IPS-20b (cell line): ENCODE measurements at regions not wholly inside any gene's neighbourhood (a gene's known extent, or its start where the extent isn't known, plus 50 kb on each side); places are given as distances from the start of the nearest gene placed in this dataset.
A peak's percentile ranks its signal among the peaks of the same experiment; 100 is the strongest.

ENCODE experiments used
- H3K27ac ChIP-seq: one replicate; pipeline ENCODE4 v1.5.1; 2013; ENCODE audit warnings: low read length
- H3K27me3 ChIP-seq: 2 replicates; pipeline ENCODE4 v1.6.1; 2013; ENCODE audit warnings: mild to moderate bottlenecking, low read length, inconsistent platforms; ENCODE audit not compliant: insufficient read depth
- H3K36me3 ChIP-seq: 2 replicates; pipeline ENCODE4 v1.6.1; 2013; ENCODE audit warnings: low read depth, mild to moderate bottlenecking, inconsistent platforms, low read length, moderate library complexity; ENCODE audit not compliant: insufficient read depth
- H3K4me1 ChIP-seq: 2 replicates; pipeline ENCODE4 v1.6.1; 2013; ENCODE audit warnings: mild to moderate bottlenecking, control low read depth, inconsistent platforms, low read length, moderate library complexity; ENCODE audit not compliant: insufficient read depth
- H3K4me3 ChIP-seq: 2 replicates; pipeline ENCODE4 v1.5.1; 2013; ENCODE audit warnings: mild to moderate bottlenecking, low read length, inconsistent platforms
- H3K9ac ChIP-seq: 2 replicates; pipeline ENCODE4 v1.6.1; 2013; ENCODE audit warnings: low read depth, mild to moderate bottlenecking, inconsistent platforms, low read length, moderate library complexity
- H3K9me3 ChIP-seq: 2 replicates; pipeline ENCODE4 v1.6.1; 2013; ENCODE audit warnings: mild to moderate bottlenecking, low read depth, low read length, inconsistent platforms; ENCODE audit not compliant: insufficient read depth

DNA sequence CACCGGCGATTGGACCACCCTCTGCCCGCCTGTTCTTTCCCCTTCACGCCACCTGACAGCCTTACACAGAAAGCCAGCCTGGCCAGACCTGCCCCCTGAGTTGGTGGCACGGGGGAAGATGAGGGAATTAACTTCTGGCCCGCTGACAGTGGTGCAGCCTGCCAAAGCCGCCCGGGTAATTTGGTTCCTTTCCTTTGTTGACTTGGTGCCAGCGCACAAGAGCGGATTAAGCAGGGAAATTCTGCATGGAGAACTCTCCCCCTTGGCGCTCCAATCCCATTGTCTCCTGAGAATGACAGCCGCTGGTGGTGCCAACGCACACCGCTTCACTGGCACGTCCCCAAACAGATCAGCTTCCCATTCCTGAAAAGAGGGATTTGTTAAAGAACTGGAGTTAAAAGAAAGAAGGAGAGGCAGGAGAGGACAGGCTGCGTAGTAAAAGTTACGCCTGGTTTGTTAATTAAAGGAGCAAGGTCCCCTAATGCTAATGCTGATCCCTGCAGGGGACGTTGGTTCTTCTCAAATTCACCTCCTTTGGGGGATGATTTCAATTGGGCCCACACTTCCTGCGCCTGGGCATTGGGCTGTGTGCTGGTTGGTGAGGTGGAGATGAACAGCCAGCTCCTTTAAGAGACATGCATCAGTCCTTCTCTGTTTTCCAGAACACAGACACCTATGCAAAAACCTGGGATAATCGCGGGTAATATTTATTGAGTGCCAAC, 286.8 kb downstream of the MYCN start:
- H3K4me3 ChIP-seq = no peak overlapping the region; the same call in 1 of the 2 replicates
- peaks cover 11% of the 10 kb centered on the region; the same call in 1 of the 2 replicates for H3K4me1 ChIP-seq
- H3K27ac ChIP-seq = no peak overlapping the region
- H3K36me3 ChIP-seq = no peaks in the 10 kb centered on the region
- H3K9me3 ChIP-seq = no peaks in the 10 kb centered on the region
- H3K27me3 ChIP-seq = no peaks in the 10 kb centered on the region
- H3K9ac ChIP-seq = no peak overlapping the region

DNA sequence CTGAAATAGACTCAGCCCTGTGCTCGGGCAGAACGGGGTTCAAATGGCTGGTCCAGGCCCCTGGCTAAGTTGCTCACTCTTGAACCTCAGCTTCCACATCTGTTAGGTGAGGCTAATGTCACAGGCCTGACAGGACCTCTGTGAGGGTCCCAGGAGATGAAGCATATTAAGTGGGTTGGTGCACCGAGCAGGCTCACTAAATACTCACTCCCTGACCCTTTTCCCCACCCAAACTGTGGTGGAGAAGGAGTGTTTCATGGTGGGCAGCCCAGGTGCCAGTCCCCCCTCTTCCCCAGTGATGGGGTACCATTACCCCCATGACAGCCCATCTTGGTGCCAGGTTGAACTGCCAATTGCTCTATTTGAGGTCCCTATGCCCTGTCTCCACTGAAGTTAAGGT, 286.0 kb downstream of the MYCN start:
- H3K4me3 ChIP-seq = no peak overlapping the region
- H3K27me3 ChIP-seq = no peaks in the 10 kb centered on the region

DNA sequence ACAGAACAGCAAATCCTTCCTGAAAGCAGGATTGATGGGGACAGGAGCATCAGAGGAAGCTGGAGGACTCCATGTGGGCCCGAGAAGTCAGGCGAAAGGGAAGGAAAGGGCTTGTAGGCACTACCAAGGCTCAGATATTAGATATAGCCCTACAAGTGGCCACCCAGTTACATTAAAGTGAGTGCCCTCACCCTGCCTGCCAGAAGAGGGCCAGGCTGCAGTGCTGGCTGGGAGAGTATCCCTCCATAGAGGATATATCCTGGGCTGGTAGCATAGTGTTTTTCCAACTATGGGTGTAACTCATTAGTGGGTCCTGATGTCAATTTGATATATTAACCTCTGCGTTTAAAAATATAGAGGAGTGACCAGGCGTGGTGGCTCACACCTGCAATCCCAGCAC, 285.2 kb downstream of the MYCN start:
- Histone ChIP-seq H3K4me3 (no peak overlapping the region), H3K9me3 (no peaks in the 10 kb centered on the region; the same call in 1 of the 2 replicates), H3K36me3 (no peaks in the 10 kb centered on the region), H3K4me1 (peaks cover 11% of the 10 kb centered on the region; the same call in 1 of the 2 replicates), H3K27ac (no peak overlapping the region), H3K9ac (no peak overlapping the region), H3K27me3 (no peaks in the 10 kb centered on the region)

More for the DNA sequence above, 286.0 kb downstream of the MYCN start:
- no peaks in the 10 kb centered on the region; the same call in 1 of the 2 replicates for H3K9me3 ChIP-seq
- H3K36me3 ChIP-seq = no peaks in the 10 kb centered on the region
- no peak overlapping the region for H3K9ac ChIP-seq
- H3K27ac ChIP-seq = no peak overlapping the region
- peaks cover 11% of the 10 kb centered on the region; the same call in 1 of the 2 replicates for H3K4me1 ChIP-seq

- no peak overlapping the region for H3K4me3 ChIP-seq
- H3K9ac ChIP-seq = no peak overlapping the region
- H3K4me1 ChIP-seq = peaks cover 11% of the 10 kb centered on the region; the same call in 1 of the 2 replicates
- no peak overlapping the region for H3K27ac ChIP-seq
- H3K27me3 ChIP-seq = no peaks in the 10 kb centered on the region
- H3K9me3 ChIP-seq = no peaks in the 10 kb centered on the region; the same call in 1 of the 2 replicates
- H3K36me3 ChIP-seq = no peaks in the 10 kb centered on the region
Measured at GRCh38 chr2:16225071-16225470, 284.7 kb downstream of the MYCN start.

DNA sequence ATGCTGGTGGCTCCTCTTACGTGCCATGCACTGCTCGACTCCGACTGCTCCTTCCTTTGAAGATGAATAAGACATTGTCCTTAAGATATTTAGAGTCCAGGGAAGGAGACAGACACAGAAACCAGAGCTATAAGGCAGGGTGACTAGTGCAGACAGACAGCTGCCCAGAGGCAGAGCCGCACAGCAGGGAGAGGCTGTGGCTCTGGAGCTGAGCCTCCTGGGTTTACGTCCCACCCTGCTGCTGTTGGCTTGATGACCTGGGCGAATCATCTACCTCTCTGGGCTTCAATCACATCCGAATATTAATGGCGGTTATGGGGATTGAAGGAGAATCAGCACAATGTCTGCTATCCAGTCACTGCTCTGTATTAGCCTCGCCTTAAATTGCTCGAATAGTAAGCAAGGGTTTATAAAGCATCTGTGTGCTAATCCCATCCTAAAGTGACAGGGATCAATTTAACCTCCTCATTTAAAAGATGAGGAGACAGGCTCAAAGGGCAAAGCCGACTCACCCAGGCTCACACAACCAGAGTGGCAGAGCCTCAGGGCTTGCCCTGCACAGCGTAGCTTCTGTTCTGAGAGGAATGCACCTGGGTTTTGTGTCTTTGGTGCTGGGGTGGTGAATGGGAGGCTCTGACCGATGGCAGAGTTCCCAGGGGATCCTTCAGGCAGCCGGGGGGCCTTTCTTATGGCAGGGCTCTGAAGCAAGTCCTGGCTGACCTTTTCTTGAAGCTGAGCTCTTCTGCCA, 284.1 kb downstream of the MYCN start:
- Histone ChIP-seq H3K9ac (no peak overlapping the region; the same call in 1 of the 2 replicates), H3K27me3 (no peaks in the 10 kb centered on the region), H3K4me3 (no peak overlapping the region), H3K9me3 (no peaks in the 10 kb centered on the region; the same call in 1 of the 2 replicates), H3K4me1 (peaks cover 11% of the 10 kb centered on the region; the same call in 1 of the 2 replicates), H3K27ac (no peak overlapping the region), H3K36me3 (no peaks in the 10 kb centered on the region)

DNA sequence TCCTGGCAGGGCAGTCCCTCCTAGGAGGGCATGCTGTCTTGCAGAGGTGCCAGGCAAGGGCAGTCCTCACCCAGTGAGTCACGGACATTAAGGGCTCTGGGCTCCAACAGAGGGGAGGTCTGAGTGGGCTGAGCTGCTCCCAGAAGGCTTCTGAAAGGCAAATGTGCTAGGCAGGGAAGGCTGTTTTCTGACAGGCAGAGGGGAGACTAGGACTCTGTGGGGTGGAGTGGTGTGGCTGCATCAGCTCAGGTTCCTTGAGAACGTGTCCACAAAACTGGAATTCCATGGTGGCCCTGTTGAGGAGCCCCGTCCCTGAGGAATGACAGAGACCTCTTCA, 283.5 kb downstream of the MYCN start:
- Histone ChIP-seq H3K9ac (peak overlapping the region; percentile 32; the same call in 1 of the 2 replicates), H3K9me3 (no peaks in the 10 kb centered on the region; the same call in 1 of the 2 replicates), H3K4me3 (no peak overlapping the region), H3K4me1 (peaks cover 15% of the 10 kb centered on the region; the same call in 1 of the 2 replicates), H3K27me3 (no peaks in the 10 kb centered on the region), H3K36me3 (no peaks in the 10 kb centered on the region), H3K27ac (no peak overlapping the region)

- no peak overlapping the region for H3K27ac ChIP-seq
- H3K9ac ChIP-seq = peak overlapping the region; percentile 32; the same call in 1 of the 2 replicates
- no peaks in the 10 kb centered on the region; the same call in 1 of the 2 replicates for H3K9me3 ChIP-seq
- no peak overlapping the region for H3K4me3 ChIP-seq
- peaks cover 19% of the 10 kb centered on the region; the same call in 1 of the 2 replicates for H3K4me1 ChIP-seq
- H3K27me3 ChIP-seq = no peaks in the 10 kb centered on the region
- H3K36me3 ChIP-seq = no peaks in the 10 kb centered on the region
Measured at GRCh38 chr2:16223161-16223840, 283.0 kb downstream of the MYCN start.

DNA sequence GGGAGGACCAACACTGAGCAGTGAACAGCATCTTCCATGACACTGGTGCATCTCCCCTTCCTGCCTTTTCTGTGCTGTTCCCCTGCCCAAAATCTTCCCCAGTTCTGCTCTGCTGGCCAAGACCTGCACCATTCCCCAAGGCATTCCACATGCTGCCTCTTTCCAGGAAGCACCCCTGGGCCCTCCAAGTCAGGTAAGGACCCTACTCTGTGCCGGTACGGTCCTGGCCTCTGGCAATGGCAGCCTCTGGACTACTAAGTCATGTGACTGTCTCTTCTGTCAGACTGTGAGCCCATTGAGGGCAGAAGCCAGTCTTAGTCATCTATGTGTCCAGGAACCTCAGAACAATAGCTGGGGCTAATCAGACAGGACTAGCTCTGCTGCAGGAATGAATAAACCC, 282.0 kb downstream of the MYCN start:
- H3K36me3 ChIP-seq = no peaks in the 10 kb centered on the region
- no peak overlapping the region for H3K4me3 ChIP-seq
- no peak overlapping the region for H3K9ac ChIP-seq
- no peaks in the 10 kb centered on the region; the same call in 1 of the 2 replicates for H3K9me3 ChIP-seq
- peaks cover 17% of the 10 kb centered on the region; the same call in 1 of the 2 replicates for H3K4me1 ChIP-seq
- H3K27me3 ChIP-seq = no peaks in the 10 kb centered on the region
- no peak overlapping the region for H3K27ac ChIP-seq

- no peaks in the 10 kb centered on the region for H3K36me3 ChIP-seq
- H3K4me3 ChIP-seq = no peak overlapping the region
- no peak overlapping the region for H3K9ac ChIP-seq
- no peaks in the 10 kb centered on the region for H3K27me3 ChIP-seq
- H3K4me1 ChIP-seq = peaks cover 16% of the 10 kb centered on the region; the same call in 1 of the 2 replicates
- no peak overlapping the region for H3K27ac ChIP-seq
- H3K9me3 ChIP-seq = no peaks in the 10 kb centered on the region; the same call in 1 of the 2 replicates
Measured at GRCh38 chr2:16221461-16222010, 281.2 kb downstream of the MYCN start.

GRCh38 chr2:16219292-16219975, 279.1 kb downstream of the MYCN start:
- no peaks in the 10 kb centered on the region; the same call in 1 of the 2 replicates for H3K9me3 ChIP-seq

GRCh38 chr2:16218625-16219024, 278.3 kb downstream of the MYCN start:
- H3K4me3 ChIP-seq = no peak overlapping the region
- H3K9me3 ChIP-seq = no peaks in the 10 kb centered on the region; the same call in 1 of the 2 replicates
- H3K9ac ChIP-seq = no peak overlapping the region
- no peaks in the 10 kb centered on the region for H3K27me3 ChIP-seq
- peaks cover 12% of the 10 kb centered on the region; the same call in 1 of the 2 replicates for H3K4me1 ChIP-seq
- H3K36me3 ChIP-seq = no peaks in the 10 kb centered on the region
- no peak overlapping the region for H3K27ac ChIP-seq

More at GRCh38 chr2:16219292-16219975, 279.1 kb downstream of the MYCN start:
- Histone ChIP-seq H3K9ac (no peak overlapping the region), H3K27ac (no peak overlapping the region), H3K36me3 (no peaks in the 10 kb centered on the region), H3K4me1 (peaks cover 15% of the 10 kb centered on the region; the same call in 1 of the 2 replicates), H3K27me3 (no peaks in the 10 kb centered on the region), H3K4me3 (no peak overlapping the region)
